GM21447 (cell line): ENCODE measurements at regions not wholly inside any gene's neighbourhood (a gene's known extent, or its start where the extent isn't known, plus 50 kb on each side); places are given as distances from the start of the nearest gene placed in this dataset.

Experiments
- ATAC-seq: cut with Tn5 transposase; IDR thresholded peaks from one replicate; pipeline ENCODE4 v1.9.1; 2021; ENCODE audit not compliant: unreplicated experiment

GRCh38 chr3:40848421-40848820 is 323.7 kb downstream of the ZNF621 start:
- no peak for ATAC-seq

GRCh38 chr3:40850861-40851260 is 326.1 kb downstream of the ZNF621 start:
- ATAC-seq: no peak

- ATAC-seq: no peak
Observed at GRCh38 chr3:40851836-40852235, 327.1 kb downstream of the ZNF621 start.

GRCh38 chr3:40852712-40853111 is 328.0 kb downstream of the ZNF621 start:
- no peak for ATAC-seq

GRCh38 chr3:40853474-40853873 is 328.7 kb downstream of the ZNF621 start:
- no peak for ATAC-seq

- ATAC-seq: no peak
Observed at GRCh38 chr3:40855871-40856270, 331.1 kb downstream of the ZNF621 start.

GRCh38 chr3:40858364-40859115 is 333.8 kb downstream of the ZNF621 start:
- no peak for ATAC-seq

- no peak for ATAC-seq
Observed at GRCh38 chr3:40862946-40863345, 336.4 kb upstream of the CTNNB1 start.

GRCh38 chr3:40864146-40864782 is 335.0 kb upstream of the CTNNB1 start:
- no peak for ATAC-seq

GRCh38 chr3:40864915-40865314 is 334.4 kb upstream of the CTNNB1 start:
- no peak for ATAC-seq

- ATAC-seq: no peak
Observed at GRCh38 chr3:40867797-40868196, 331.5 kb upstream of the CTNNB1 start.

- no peak for ATAC-seq
Observed at GRCh38 chr3:40869013-40869412, 330.3 kb upstream of the CTNNB1 start.

- no peak for ATAC-seq
Observed at GRCh38 chr3:40869939-40870338, 329.4 kb upstream of the CTNNB1 start.

GRCh38 chr3:40871394-40871793 is 327.9 kb upstream of the CTNNB1 start:
- no peak for ATAC-seq

- no peak for ATAC-seq
Observed at GRCh38 chr3:40872258-40872920, 326.9 kb upstream of the CTNNB1 start.

GRCh38 chr3:40873476-40873875 is 325.8 kb upstream of the CTNNB1 start:
- no peak for ATAC-seq

- ATAC-seq: no peak
Observed at GRCh38 chr3:40873934-40874699, 325.2 kb upstream of the CTNNB1 start.

- no peak for ATAC-seq
Observed at GRCh38 chr3:40875581-40875980, 323.7 kb upstream of the CTNNB1 start.

GRCh38 chr3:40876009-40876408 is 323.3 kb upstream of the CTNNB1 start:
- no peak for ATAC-seq

- no peak for ATAC-seq
Observed at GRCh38 chr3:40876496-40876895, 322.8 kb upstream of the CTNNB1 start.
